Stimulated activated memory B cell treated with anti-CD40 and anti-IgM and Interleukin-4, amounts not matched to agents 10 μg/mL and 1 μg/mL and 100 μg/mL, for 72 hours (primary cell): ENCODE measurements at regions not wholly inside any gene's neighbourhood (a gene's known extent, or its start where the extent isn't known, plus 50 kb on each side); places are given as distances from the start of the nearest gene placed in this dataset.
"Not testable (repeated sequence)": the region's sequence is repeated elsewhere in the genome, so short reads cannot be mapped to it uniquely, and the experiment has no call there.

Experiments
- ATAC-seq: fragments of 150-1000 bp; cut with Tn5 transposase; 2 replicates; pipeline ENCODE4 v1.10.0; 2021
- H3K27ac Mint-ChIP-seq: one replicate; pipeline ENCODE4 v1.8.0; 2022; ENCODE audit warnings: mild to moderate bottlenecking, mixed read lengths
- H3K27me3 Mint-ChIP-seq: one replicate; pipeline ENCODE4 v1.8.0; 2022; ENCODE audit warnings: mixed read lengths
- H3K36me3 Mint-ChIP-seq: one replicate; pipeline ENCODE4 v1.8.0; 2022; ENCODE audit warnings: mixed read lengths
- H3K4me1 Mint-ChIP-seq: one replicate; pipeline ENCODE4 v1.8.0; 2022; ENCODE audit warnings: mixed read lengths
- H3K4me3 Mint-ChIP-seq: one replicate; pipeline ENCODE4 v1.8.0; 2022; ENCODE audit warnings: mild to moderate bottlenecking, moderate library complexity, mixed read lengths
- H3K9me3 Mint-ChIP-seq: one replicate; pipeline ENCODE4 v1.8.0; 2022; ENCODE audit warnings: mixed read lengths

DNA sequence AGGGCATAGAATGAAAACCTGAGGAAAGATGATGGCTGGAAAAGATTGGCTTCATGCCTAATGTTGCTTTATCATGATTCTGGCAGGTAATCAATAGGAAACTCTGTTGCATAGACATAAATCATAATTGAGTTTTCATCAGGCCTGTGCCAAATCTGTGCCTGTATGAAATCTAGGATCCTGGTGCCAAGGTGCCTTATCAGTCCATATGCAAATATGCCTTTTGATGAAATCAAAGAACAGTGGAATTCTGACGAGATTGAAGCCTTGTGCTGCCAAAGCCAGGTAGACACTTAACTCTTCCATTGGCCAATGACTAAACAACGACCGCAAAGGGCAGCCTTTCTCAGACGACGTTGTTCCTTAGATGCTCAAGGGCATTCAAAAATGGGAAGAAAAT lies 170.0 kb upstream of the CRIM1 start:
- Mint-ChIP-seq H3K36me3 (no peaks in the 10 kb centered on the region), H3K4me1 (no peaks in the 10 kb centered on the region), H3K27me3 (no peaks in the 10 kb centered on the region), H3K27ac (no peak overlapping the region), H3K4me3 (no peak overlapping the region), H3K9me3 (no peaks in the 10 kb centered on the region)
- ATAC-seq, result no peak

DNA sequence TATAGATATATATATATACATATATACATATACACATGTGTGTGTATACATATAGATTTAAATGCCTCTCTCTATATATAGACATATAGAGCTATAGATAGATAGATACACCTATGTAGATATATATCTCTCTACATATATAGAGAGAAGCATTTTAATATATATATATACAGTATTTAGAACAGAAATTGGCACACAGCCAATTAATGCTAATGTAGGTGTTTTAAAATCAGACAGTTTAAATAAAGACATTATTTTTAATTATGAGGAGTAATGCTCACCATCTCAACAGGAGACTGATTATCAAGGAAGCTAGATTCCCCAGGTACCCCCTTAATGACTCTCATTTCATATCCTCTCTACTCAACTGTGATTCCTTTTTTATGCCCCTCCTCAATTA lies 170.7 kb upstream of the CRIM1 start:
- no peaks in the 10 kb centered on the region for H3K36me3 Mint-ChIP-seq
- no peaks in the 10 kb centered on the region for H3K27me3 Mint-ChIP-seq
- ATAC-seq, result no peak
- no peak overlapping the region for H3K4me3 Mint-ChIP-seq
- H3K9me3 Mint-ChIP-seq, result no peaks in the 10 kb centered on the region
- no peak overlapping the region for H3K27ac Mint-ChIP-seq
- H3K4me1 Mint-ChIP-seq, result no peaks in the 10 kb centered on the region

DNA sequence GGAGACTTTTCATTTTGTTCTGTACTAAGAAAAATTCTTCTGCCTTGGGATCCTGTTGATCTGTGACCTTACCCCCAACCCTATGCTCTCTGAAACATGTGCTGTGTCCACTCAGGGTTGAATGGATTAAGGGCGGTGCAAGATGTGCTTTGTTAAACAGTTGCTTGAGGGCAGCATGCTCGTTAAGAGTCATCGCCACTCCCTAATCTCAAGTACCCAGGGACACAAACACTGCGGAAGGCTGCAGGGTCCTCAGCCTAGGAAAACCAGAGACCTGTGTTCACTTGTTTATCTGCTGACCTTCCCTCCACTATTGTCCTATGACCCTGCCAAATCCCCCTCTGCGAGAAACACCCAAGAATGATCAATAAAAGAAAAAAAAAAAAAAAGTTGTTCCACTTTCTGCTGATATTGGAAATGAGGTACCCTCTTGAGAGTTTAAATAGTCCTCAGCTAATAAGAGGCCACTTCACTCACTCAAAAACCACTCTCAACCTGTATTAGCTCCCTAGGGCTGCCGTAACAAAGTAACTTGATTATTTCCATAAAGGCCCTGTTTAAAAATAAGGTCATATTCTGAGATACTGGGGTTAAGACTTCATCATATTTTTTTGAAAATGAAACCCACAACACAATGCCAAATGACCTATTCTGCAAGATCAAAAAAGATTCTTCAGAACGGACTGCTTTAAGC lies 174.6 kb upstream of the CRIM1 start:
- H3K4me1 Mint-ChIP-seq, H3K36me3 Mint-ChIP-seq, H3K4me3 Mint-ChIP-seq, H3K27ac Mint-ChIP-seq, H3K27me3 Mint-ChIP-seq, ATAC-seq, H3K9me3 Mint-ChIP-seq: not testable (repeated sequence)

DNA sequence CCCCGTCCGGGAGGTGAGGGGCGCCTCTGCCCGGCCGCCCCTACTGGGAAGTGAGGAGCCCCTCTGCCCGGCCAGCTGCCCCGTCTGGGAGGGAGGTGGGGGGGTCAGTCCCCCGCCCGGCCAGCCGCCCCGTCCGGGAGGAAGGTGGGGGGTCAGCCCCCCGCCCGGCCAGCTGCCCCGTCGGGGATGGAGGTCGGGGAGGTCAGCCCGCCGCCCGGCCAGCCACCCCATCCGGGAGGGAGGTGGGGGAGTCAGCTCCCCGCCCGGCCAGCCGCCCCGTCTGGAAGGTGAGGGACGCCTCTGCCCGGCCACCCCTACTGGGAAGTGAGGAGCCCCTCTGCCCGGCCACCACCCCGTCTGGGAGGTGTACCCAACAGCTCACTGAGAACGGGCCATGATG lies 175.3 kb upstream of the CRIM1 start:
- not testable (repeated sequence) for H3K4me1 Mint-ChIP-seq, H3K9me3 Mint-ChIP-seq, H3K4me3 Mint-ChIP-seq, H3K27ac Mint-ChIP-seq, H3K27me3 Mint-ChIP-seq, ATAC-seq, H3K36me3 Mint-ChIP-seq

DNA sequence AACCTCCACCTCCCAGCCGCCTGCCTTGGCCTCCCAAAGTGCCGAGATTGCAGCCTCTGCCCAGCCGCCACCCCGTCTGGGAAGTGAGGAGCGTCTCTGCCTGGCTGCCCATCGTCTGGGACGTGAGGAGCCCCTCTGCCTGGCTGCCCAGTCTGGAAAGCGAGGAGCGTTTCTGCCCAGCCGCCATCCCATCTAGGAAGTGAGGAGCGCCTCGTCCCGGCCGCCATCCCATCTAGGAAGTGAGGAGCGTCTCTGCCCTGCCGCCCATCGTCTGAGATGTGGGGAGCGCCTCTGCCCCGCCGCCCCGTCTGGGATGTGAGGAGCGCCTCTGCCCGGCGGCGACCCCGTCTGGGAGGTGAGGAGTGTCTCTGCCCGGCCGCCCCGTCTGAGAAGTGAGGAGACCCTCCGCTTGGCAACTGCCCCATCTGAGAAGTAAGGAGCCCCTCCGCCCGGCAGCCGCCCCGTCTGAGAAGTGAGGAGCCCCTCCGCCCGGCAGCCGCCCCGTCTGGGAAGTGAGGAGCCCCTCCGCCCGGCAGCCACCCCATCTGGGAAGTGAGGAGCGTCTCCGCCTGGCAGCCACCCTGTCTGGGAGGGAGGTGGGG lies 175.8 kb upstream of the CRIM1 start:
- not testable (repeated sequence) for H3K9me3 Mint-ChIP-seq, ATAC-seq

DNA sequence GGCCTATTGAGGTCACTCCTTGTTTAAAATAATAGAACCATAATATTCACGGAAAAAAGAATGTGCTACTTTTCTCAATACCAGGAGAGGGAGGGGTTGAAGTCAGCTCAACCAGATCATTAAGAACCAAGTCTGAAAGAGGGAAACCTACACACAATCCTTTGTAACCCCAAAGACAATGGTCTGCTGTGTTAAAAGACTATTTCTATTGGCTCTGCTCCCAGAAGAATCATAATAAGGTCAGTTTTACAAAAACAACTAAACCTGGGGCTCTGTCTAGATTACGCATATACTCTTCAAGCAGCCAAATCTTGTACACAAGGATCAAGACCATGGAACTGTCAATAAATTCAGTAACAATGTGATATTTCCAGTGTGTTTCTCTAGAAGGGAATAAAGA lies 177.2 kb upstream of the CRIM1 start:
- no peak overlapping the region for H3K4me3 Mint-ChIP-seq
- H3K9me3 Mint-ChIP-seq, result no peaks in the 10 kb centered on the region
- H3K27me3 Mint-ChIP-seq, result no peaks in the 10 kb centered on the region
- H3K36me3 Mint-ChIP-seq, result no peaks in the 10 kb centered on the region
- H3K27ac Mint-ChIP-seq, result no peak overlapping the region
- no peaks in the 10 kb centered on the region for H3K4me1 Mint-ChIP-seq
- ATAC-seq, result no peak

More for the DNA sequence above, 175.8 kb upstream of the CRIM1 start:
- H3K36me3 Mint-ChIP-seq, H3K27me3 Mint-ChIP-seq, H3K4me1 Mint-ChIP-seq, H3K4me3 Mint-ChIP-seq, H3K27ac Mint-ChIP-seq: not testable (repeated sequence)

DNA sequence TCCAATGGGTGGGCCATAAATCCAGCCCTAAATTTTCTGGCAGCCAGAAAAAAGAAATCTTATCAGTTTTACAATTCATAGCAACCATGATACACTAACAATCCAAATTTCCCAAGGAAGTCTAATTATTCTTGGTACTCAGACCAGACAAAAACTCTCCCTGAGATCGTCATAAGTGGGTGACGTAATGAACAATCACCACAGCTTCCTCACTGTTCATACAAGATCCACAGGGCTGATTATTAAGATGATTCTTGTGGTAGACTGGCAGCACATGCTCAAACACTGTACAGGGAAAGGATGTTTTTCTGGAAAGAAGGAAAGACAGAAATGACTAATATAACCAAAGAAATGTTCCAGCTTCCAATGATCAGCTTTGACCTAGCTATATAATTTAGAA lies 178.3 kb upstream of the CRIM1 start:
- no peak overlapping the region for H3K27ac Mint-ChIP-seq
- H3K9me3 Mint-ChIP-seq, result no peaks in the 10 kb centered on the region
- H3K36me3 Mint-ChIP-seq, result no peaks in the 10 kb centered on the region
- no peaks in the 10 kb centered on the region for H3K27me3 Mint-ChIP-seq
- H3K4me1 Mint-ChIP-seq, result no peaks in the 10 kb centered on the region
- no peak overlapping the region for H3K4me3 Mint-ChIP-seq
- no peak for ATAC-seq

DNA sequence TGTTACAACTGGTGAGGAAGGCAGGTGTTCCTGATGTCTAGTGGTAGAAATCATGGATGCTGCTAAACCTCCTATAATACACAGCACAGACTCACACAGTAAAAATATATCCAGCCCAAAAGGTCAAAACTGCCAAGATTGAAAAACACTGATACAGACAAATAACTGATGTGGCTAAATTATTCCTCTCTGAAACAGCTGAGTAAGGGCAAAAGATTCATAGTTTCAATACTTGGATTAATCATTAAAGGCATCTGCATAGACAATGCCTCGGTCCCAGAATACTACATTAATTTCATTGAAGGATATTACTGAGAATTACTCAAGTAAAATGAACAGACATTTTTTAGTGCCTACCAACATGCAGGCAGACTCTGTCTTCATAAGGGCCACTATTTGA lies 180.7 kb upstream of the CRIM1 start:
- Mint-ChIP-seq H3K27me3 (no peaks in the 10 kb centered on the region), H3K27ac (no peak overlapping the region), H3K4me1 (no peaks in the 10 kb centered on the region), H3K4me3 (no peak overlapping the region), H3K36me3 (no peaks in the 10 kb centered on the region), H3K9me3 (no peaks in the 10 kb centered on the region)
- ATAC-seq, result no peak

DNA sequence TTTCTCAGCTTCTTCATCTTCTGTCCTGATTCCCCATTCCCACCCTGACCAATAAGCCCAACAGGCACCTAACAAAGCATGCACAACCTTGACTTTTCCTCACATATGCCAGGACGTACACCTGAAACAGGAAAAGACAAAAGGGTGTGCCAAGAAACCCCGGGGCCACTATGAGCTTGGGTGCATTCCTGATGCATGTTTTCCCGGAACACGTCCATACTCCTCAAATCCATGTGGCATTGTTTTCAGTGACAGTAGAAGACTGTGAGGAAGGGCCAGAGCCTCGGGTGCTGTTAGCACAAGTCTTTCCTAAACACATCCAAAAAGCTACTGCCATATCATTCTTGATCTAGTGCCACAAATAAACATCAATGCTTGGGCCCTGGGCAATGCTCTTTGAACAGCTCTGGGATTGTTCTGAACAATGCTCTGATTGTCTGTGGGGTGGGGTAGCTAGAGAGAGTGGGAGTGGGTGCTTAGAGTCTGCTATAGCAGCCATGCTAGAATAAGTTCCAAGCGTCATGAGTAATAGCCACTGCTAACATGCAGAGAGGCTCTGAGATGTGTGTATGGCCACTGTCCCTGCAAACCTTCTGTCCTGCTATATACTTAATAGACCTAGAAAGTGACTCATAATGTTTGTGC lies 181.7 kb upstream of the CRIM1 start:
- Mint-ChIP-seq H3K27me3 (no peaks in the 10 kb centered on the region), H3K27ac (no peak overlapping the region), H3K9me3 (no peaks in the 10 kb centered on the region), H3K4me1 (no peaks in the 10 kb centered on the region), H3K36me3 (no peaks in the 10 kb centered on the region), H3K4me3 (no peak overlapping the region)
- ATAC-seq, result no peak

DNA sequence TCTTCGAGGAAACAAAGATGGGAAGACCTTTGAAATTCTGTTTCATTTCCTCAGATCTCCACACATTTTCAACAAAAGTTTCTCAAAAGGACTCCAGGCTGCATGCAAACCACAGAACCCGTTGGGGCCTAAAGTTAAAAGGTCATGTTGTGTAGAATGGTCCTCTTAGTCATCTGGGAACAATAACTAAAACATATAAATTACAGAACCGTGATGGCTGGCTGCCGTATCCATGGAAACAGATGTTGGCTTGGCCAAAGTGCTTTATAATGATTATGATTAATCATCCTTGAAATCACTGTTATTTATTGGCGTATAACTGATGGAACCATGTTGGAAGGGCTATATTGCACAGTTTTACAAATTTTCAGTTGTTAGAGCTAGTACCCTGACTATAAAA lies 182.8 kb upstream of the CRIM1 start:
- no peak for ATAC-seq
- no peaks in the 10 kb centered on the region for H3K4me1 Mint-ChIP-seq
- no peaks in the 10 kb centered on the region for H3K36me3 Mint-ChIP-seq
- H3K9me3 Mint-ChIP-seq, result no peaks in the 10 kb centered on the region
- H3K27ac Mint-ChIP-seq, result no peak overlapping the region
- no peaks in the 10 kb centered on the region for H3K27me3 Mint-ChIP-seq
- H3K4me3 Mint-ChIP-seq, result no peak overlapping the region

DNA sequence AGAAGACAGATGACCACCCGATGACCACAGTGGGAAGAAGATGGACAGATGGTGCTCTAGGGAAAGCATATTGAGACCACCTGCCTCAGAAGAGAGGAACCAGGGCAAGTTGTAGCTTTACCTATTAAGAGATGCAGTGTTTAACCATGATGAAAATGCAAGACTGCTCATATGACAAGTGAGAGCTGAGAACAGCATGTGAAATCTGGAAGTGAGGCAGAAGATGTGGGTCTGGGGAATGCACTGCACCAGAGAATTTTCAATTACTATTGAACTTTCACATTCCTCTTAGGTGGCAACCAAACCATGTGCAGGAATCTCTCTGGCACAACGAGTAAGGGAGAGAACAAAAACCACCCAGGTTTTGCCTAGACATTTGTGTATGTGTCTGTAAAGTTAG lies 184.8 kb upstream of the CRIM1 start:
- no peak overlapping the region for H3K4me3 Mint-ChIP-seq
- no peaks in the 10 kb centered on the region for H3K36me3 Mint-ChIP-seq
- no peaks in the 10 kb centered on the region for H3K27me3 Mint-ChIP-seq
- no peaks in the 10 kb centered on the region for H3K4me1 Mint-ChIP-seq
- no peak for ATAC-seq
- H3K9me3 Mint-ChIP-seq, result no peaks in the 10 kb centered on the region
- no peak overlapping the region for H3K27ac Mint-ChIP-seq

DNA sequence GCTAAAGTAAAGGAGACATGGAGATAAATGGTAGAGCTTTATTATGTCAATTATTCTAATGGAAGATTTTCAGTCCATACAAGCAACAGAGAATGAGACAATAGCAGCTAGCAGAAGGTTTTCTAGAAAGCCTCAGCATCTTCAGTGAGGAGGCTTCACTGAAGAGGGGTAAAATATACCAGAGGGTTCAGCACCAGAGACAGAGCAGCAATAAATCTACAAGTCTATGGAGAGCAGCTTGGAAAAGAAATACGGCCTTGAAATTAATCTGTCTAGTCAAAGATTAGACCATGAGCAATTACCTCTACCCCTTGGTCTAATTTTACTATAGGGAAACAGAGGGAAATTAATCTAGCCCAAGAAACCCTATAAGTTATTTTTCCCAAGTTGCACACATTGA lies 185.7 kb upstream of the CRIM1 start:
- Mint-ChIP-seq H3K27me3 (no peaks in the 10 kb centered on the region), H3K36me3 (no peaks in the 10 kb centered on the region), H3K9me3 (no peaks in the 10 kb centered on the region), H3K4me3 (no peak overlapping the region), H3K27ac (no peak overlapping the region), H3K4me1 (no peaks in the 10 kb centered on the region)
- ATAC-seq, result no peak

DNA sequence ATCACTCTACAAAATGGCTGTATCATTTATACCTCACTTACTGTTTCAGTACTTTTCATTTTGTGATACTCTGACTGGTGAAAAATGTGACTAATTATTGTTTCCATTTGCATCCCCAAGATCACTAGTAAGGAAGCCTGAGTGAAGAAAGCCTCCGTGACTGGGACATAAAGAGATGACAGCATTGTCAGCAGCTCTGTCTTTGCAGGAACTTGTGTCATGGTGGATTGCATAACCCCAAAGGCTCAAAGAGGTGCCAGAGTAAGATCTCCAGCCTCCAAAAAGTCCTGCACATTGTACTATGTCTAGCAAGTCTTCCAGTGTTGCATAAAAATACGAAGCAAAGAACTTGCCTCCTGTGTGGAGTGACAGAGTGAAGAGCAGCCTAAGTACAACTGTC lies 187.5 kb upstream of the CRIM1 start:
- no peak for ATAC-seq
- Mint-ChIP-seq H3K9me3 (no peaks in the 10 kb centered on the region), H3K36me3 (no peaks in the 10 kb centered on the region), H3K27ac (no peak overlapping the region), H3K4me1 (no peaks in the 10 kb centered on the region), H3K27me3 (no peaks in the 10 kb centered on the region), H3K4me3 (no peak overlapping the region)

DNA sequence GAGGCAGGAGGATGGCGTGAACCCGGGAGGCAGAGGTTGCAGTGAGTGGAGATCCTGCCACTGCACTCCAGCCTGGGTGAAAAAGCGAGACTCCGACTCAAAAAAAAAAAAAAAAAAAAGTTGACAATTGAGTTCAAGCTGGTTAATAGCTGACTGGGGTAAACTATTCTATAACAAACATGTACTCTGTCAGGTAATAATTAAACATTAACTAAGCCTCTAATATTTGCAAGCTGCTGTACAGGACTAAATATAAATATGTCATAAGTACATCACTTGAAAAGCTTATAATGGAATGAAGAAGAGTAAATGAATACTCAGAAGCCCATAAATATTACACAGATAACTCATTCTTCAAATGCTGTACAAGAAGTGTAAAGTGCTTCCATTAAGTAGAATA lies 190.4 kb upstream of the CRIM1 start:
- Mint-ChIP-seq H3K4me1 (no peaks in the 10 kb centered on the region), H3K9me3 (no peaks in the 10 kb centered on the region), H3K27me3 (no peaks in the 10 kb centered on the region), H3K4me3 (no peak overlapping the region), H3K36me3 (no peaks in the 10 kb centered on the region), H3K27ac (no peak overlapping the region)
- no peak for ATAC-seq

DNA sequence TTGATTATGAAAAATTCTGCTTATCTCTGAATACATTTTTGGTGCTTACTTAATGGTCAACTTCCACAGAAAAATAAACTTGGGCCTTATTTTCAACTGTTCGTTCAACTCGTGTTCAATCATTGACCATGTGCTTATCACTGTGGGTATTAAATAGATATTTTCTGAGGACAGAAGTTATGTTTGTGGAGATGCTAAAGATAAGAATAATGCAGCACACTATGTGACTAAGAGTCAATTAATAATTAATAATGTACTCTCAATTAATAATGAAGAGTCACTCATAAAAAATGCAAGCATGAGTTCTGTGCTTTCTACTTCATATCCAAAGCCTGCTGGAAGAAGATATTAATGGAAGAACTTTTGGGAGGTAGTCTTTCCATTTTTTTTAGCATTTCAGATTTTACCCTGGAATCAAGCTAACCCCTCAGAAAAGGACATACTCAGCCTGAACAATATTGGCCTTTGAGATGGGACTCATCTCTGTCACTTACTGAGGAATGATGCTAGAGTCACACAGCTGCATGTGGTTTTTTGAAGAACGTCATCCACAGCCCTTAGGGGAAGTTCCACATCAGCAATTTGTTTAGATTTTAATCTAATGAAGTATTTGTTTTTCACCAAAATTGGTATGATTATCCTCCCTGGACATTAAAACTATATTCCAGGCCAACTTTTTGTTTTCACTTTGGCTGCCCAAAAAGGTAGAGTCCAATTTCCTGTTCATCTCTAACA lies 191.9 kb upstream of the CRIM1 start:
- Mint-ChIP-seq H3K36me3 (no peaks in the 10 kb centered on the region), H3K27me3 (no peaks in the 10 kb centered on the region), H3K4me3 (no peak overlapping the region), H3K9me3 (peaks cover 1% of the 10 kb centered on the region), H3K4me1 (no peaks in the 10 kb centered on the region), H3K27ac (no peak overlapping the region)
- no peak for ATAC-seq

DNA sequence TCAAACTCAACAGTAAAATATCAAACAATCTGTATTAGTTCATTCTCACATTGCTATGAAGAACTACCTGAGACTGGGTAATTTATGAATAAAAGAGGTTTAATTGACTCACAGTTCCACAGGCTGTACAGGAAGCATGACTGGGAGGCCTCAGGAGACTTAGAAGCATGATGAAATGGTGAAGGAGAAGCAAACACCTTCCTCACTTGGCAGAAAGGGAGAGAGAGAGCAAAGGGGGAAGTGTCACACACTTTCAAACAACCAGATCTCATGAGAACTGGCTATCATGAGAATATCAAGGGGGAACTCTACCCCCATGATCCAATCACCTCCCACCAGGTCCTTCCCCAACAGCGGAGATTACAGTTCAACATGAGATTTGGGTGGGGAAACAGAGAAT lies 198.5 kb upstream of the CRIM1 start:
- not testable (repeated sequence) for H3K4me1 Mint-ChIP-seq, H3K27ac Mint-ChIP-seq, H3K36me3 Mint-ChIP-seq, H3K4me3 Mint-ChIP-seq, H3K27me3 Mint-ChIP-seq, H3K9me3 Mint-ChIP-seq, ATAC-seq
